RWPE1 (cell line): ENCODE measurements at regions not wholly inside any gene's neighbourhood (a gene's known extent, or its start where the extent isn't known, plus 50 kb on each side); places are given as distances from the start of the nearest gene placed in this dataset.
A peak's percentile ranks its signal among the peaks of the same experiment; 100 is the strongest.
"Not testable (repeated sequence)": the region's sequence is repeated elsewhere in the genome, so short reads cannot be mapped to it uniquely, and the experiment has no call there.

Source experiments
- CTCF ChIA-PET: fragments of 350-600 bp; sonication (Branson Sonifier 250); formaldehyde crosslinking; extraction: SDS; loops from one replicate; lab custom pipeline; 2021; lab: Yijun Ruan, JAX
- POLR2A ChIA-PET: fragments of 400-600 bp; formaldehyde crosslinking; extraction: SDS; loops from one replicate; lab custom pipeline; 2020; ENCODE audit warnings: antibody characterized with exemption; ENCODE audit not compliant: low non-redundant PET; lab: Yijun Ruan, JAX
- DNase-seq: peaks from one replicate; pipeline ENCODE4 v3.0.0; 2012; ENCODE audit warnings: low spot score
- H3K27ac ChIP-seq: fragments of 450-650 bp; 2 replicates; pipeline ENCODE4 v1.5.1; 2017
- CTCF ChIP-seq: fragments of 450-650 bp; conservative IDR thresholded peaks from 2 replicates; pipeline ENCODE4 v1.5.1; 2017; ENCODE audit warnings: low read depth, mild to moderate bottlenecking

- H3K27ac ChIP-seq = no peak overlapping the region
- no peak for DNase-seq
- no peak for TF ChIP-seq CTCF
- CTCF ChIA-PET = no interaction called here
- POLR2A ChIA-PET = no interaction called here
Measured at GRCh38 chr1:70503358-70503757, 92.3 kb downstream of the CTH start.

GRCh38 chr1:70504176-70504820 lies 93.2 kb downstream of the CTH start:
- no peak overlapping the region for H3K27ac ChIP-seq
- no peak for DNase-seq
- ChIA-PET CTCF (no interaction called here), POLR2A (no interaction called here)
- no peak for TF ChIP-seq CTCF

GRCh38 chr1:70504821-70505193 lies 93.7 kb downstream of the CTH start:
- CTCF ChIA-PET = no interaction called here
- TF ChIP-seq CTCF = no peak
- no peak overlapping the region for H3K27ac ChIP-seq
- no peak for DNase-seq
- POLR2A ChIA-PET = no interaction called here

GRCh38 chr1:70507991-70508390 lies 96.9 kb downstream of the CTH start:
- POLR2A ChIA-PET, H3K27ac ChIP-seq, CTCF ChIA-PET, DNase-seq: not testable (repeated sequence)

- ChIA-PET CTCF (no interaction called here), POLR2A (no interaction called here)
- H3K27ac ChIP-seq = no peak overlapping the region
- peak; percentile 73 for TF ChIP-seq CTCF
- DNase-seq = peak; percentile 80
Measured at GRCh38 chr1:70509996-70510876, 99.2 kb downstream of the CTH start.

GRCh38 chr1:70517444-70517843 lies 106.4 kb downstream of the CTH start:
- TF ChIP-seq CTCF = no peak
- CTCF ChIA-PET = no interaction called here
- H3K27ac ChIP-seq = no peak overlapping the region
- POLR2A ChIA-PET = no interaction called here
- no peak for DNase-seq

- TF ChIP-seq CTCF = no peak
- POLR2A ChIA-PET = no interaction called here
- no peak for DNase-seq
- H3K27ac ChIP-seq = no peak overlapping the region
- CTCF ChIA-PET = no interaction called here
Measured at GRCh38 chr1:70518106-70518505, 107.0 kb downstream of the CTH start.
